DMS53 treated with DMSO at 0.1 percent for 48 hours (cell line): ENCODE measurements at regions not wholly inside any gene's neighbourhood (a gene's known extent, or its start where the extent isn't known, plus 50 kb on each side); places are given as distances from the start of the nearest gene placed in this dataset.

Experiments
- DNase-seq: peaks from one replicate; lab custom pipeline; 2025; ENCODE audit not compliant: unreplicated experiment; lab: John Stamatoyannopoulos, UW

- no peak for DNase-seq
These were observed 71.3 kb downstream of the CPN2 start for GRCh38 chr3:194279701-194280360.

- DNase-seq: no peak
These were observed 70.4 kb downstream of the CPN2 start for GRCh38 chr3:194280777-194281176.

GRCh38 chr3:194281306-194281705 is 69.8 kb downstream of the CPN2 start:
- no peak for DNase-seq

GRCh38 chr3:194281766-194282165 is 69.4 kb downstream of the CPN2 start:
- DNase-seq: no peak

GRCh38 chr3:194282436-194283122 is 68.5 kb downstream of the CPN2 start:
- no peak for DNase-seq

- DNase-seq: no peak
These were observed 67.7 kb downstream of the CPN2 start for GRCh38 chr3:194283221-194284006.

- no peak for DNase-seq
These were observed 66.8 kb downstream of the CPN2 start for GRCh38 chr3:194284351-194284750.

GRCh38 chr3:194285024-194285849 is 65.9 kb downstream of the CPN2 start:
- no peak for DNase-seq

GRCh38 chr3:194285850-194286197 is 65.3 kb downstream of the CPN2 start:
- DNase-seq: no peak

- no peak for DNase-seq
These were observed 64.6 kb downstream of the CPN2 start for GRCh38 chr3:194286375-194287146.

- DNase-seq: no peak
These were observed 63.8 kb downstream of the CPN2 start for GRCh38 chr3:194287374-194287773.

- no peak for DNase-seq
These were observed 63.0 kb downstream of the CPN2 start for GRCh38 chr3:194287977-194288706.
